BE2C (cell line): ENCODE measurements at regions not wholly inside any gene's neighbourhood (a gene's known extent, or its start where the extent isn't known, plus 50 kb on each side); places are given as distances from the start of the nearest gene placed in this dataset.

ENCODE experiments used
- DNase-seq: peaks from one replicate; pipeline ENCODE4 v3.0.0-alpha.2; 2020
- H3K27me3 ChIP-seq: fragments of 250-450 bp; sonication (Bioruptor Pico); 2 replicates; pipeline ENCODE4 v1.5.1; 2020; ENCODE audit warnings: mild to moderate bottlenecking
- H3K36me3 ChIP-seq: fragments of 250-450 bp; sonication (Bioruptor Pico); 2 replicates; pipeline ENCODE4 v1.5.1; 2020; ENCODE audit warnings: mild to moderate bottlenecking
- H3K4me1 ChIP-seq: fragments of 250-450 bp; sonication (Bioruptor Pico); 2 replicates; pipeline ENCODE4 v1.5.1; 2020
- H3K4me3 ChIP-seq: 2 replicates; pipeline ENCODE4 v1.5.1; 2011; ENCODE audit warnings: low read depth, low read length
- H3K9me3 ChIP-seq: fragments of 250-450 bp; sonication (Bioruptor Pico); 2 replicates; pipeline ENCODE4 v1.5.1; 2020
- CTCF ChIP-seq: IDR thresholded peaks from 2 replicates; pipeline ENCODE4 v1.5.1; 2012; ENCODE audit warnings: mild to moderate bottlenecking, low read depth, low read length

DNA sequence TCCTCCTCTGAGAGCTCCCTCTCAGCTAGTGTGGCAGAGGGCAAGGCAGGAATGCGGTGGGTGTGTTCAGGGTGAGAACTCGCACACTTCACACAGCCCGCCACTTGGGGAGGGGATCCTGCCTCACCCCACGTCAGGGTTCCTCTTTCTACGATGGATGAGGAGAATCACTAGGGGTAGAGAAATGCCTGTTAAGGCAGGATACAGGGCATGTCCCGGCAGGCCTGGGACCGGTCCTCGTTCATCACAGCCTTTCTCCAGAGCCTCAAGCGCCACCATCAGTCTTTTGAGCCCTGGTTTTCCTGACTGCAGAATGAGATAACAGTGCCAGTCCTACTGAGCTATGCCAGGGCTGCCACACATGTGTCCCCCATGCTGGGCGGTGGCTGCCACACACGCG lies 546.7 kb upstream of the ADARB2 start:
- no peak for DNase-seq
- Histone ChIP-seq H3K9me3 (no peaks in the 10 kb centered on the region), H3K27me3 (no peaks in the 10 kb centered on the region), H3K36me3 (no peaks in the 10 kb centered on the region), H3K4me3 (no peak overlapping the region), H3K4me1 (no peaks in the 10 kb centered on the region)
- TF ChIP-seq CTCF, result no peak

GRCh38 chr10:2282202-2282601 lies 544.9 kb upstream of the ADARB2 start:
- no peak overlapping the region for H3K4me3 ChIP-seq
- no peaks in the 10 kb centered on the region for H3K36me3 ChIP-seq
- TF ChIP-seq CTCF, result no peak
- H3K4me1 ChIP-seq, result no peaks in the 10 kb centered on the region
- DNase-seq, result no peak
- H3K27me3 ChIP-seq, result no peaks in the 10 kb centered on the region
- H3K9me3 ChIP-seq, result no peaks in the 10 kb centered on the region

DNA sequence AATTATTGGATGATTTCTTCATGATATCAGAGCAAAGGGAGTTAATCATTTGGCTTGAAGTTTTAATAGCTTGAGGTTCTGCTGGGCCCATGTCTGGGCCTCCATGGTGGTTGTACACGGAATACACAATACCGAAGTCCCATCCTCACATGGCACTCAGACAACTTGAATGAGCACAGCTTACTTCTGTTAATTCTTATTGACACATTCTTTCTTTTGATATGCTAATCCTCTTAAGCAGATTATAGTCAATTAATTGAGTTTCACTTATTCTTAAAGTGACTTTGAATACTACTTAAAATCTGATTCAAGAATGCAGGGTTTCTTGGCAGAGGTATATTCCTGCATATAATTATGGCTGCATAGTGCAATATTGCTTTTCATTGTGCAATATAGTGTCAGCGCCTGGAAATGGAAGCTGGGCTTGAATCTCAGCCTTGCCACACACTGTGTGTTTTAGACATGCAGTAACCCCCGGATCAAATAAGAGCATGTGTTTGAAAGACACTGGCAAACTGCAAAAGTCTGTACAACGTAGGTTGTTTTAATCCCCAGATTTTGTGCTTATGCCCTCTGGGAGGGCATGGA lies 543.5 kb upstream of the ADARB2 start:
- DNase-seq, result no peak
- H3K4me3 ChIP-seq, result no peak overlapping the region
- no peak for TF ChIP-seq CTCF
- no peaks in the 10 kb centered on the region for H3K9me3 ChIP-seq
- H3K4me1 ChIP-seq, result no peaks in the 10 kb centered on the region
- H3K36me3 ChIP-seq, result no peaks in the 10 kb centered on the region
- no peaks in the 10 kb centered on the region for H3K27me3 ChIP-seq

DNA sequence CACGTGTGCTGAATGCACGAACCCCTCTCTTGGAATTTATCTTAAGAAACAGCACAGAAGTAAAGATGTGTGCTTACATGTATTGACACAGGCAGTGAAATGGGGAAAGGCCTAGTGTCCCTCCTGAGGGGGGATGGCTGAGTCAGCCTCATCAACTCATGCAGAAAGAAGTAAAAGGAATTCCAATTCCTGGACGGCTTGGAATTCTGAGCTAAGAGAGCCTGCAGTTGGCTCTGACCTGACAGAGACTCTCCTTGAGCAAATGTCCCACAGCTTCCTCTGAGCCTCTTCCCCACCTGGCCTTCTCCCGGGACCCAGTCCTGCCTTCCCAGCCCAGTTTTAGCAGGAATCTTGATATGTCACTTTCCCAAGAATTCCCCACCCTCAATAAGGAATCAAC lies 542.4 kb upstream of the ADARB2 start:
- no peak for DNase-seq
- no peak overlapping the region for H3K4me3 ChIP-seq
- no peaks in the 10 kb centered on the region for H3K36me3 ChIP-seq
- TF ChIP-seq CTCF, result no peak
- H3K9me3 ChIP-seq, result no peaks in the 10 kb centered on the region
- no peaks in the 10 kb centered on the region for H3K27me3 ChIP-seq
- no peaks in the 10 kb centered on the region for H3K4me1 ChIP-seq

DNA sequence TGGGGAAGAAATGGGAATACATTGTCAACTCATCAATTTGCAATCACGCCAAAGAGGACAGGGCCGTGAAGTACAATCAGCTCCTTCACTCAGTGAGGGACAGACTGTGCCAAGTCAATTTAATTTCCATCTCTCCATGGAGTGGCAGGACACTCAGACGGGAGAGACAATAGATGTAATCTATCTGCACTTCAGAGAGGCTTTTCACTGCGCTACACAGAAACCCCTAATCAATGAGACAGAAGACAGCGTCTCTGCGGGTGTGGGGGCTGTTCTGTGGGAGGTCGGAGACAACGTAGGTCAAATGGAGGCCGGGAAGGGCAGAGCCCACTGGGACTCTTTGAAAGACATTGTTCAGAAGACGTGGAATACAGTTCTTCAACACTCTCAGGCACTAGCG lies 541.0 kb upstream of the ADARB2 start:
- H3K4me3 ChIP-seq, result no peak overlapping the region
- H3K36me3 ChIP-seq, result no peaks in the 10 kb centered on the region
- no peak for DNase-seq
- no peaks in the 10 kb centered on the region for H3K27me3 ChIP-seq
- TF ChIP-seq CTCF, result no peak
- H3K4me1 ChIP-seq, result no peaks in the 10 kb centered on the region
- H3K9me3 ChIP-seq, result no peaks in the 10 kb centered on the region

GRCh38 chr10:2263561-2263960 lies 526.2 kb upstream of the ADARB2 start:
- Histone ChIP-seq H3K4me1 (no peaks in the 10 kb centered on the region), H3K9me3 (no peaks in the 10 kb centered on the region), H3K36me3 (no peaks in the 10 kb centered on the region), H3K27me3 (no peaks in the 10 kb centered on the region), H3K4me3 (no peak overlapping the region)
- no peak for TF ChIP-seq CTCF
- DNase-seq, result no peak
